Glutamatergic neuron (in vitro differentiated cells): ENCODE measurements at regions not wholly inside any gene's neighbourhood (a gene's known extent, or its start where the extent isn't known, plus 50 kb on each side); places are given as distances from the start of the nearest gene placed in this dataset.

Experiments used
- DNase-seq: peaks from one replicate; pipeline ENCODE4 v3.0.0; 2022
- H3K27ac Mint-ChIP-seq: one replicate; pipeline ENCODE4 v1.8.0; 2020; ENCODE audit warnings: mild to moderate bottlenecking, mixed read lengths, inconsistent platforms; ENCODE audit not compliant: unreplicated experiment
- H3K27me3 Mint-ChIP-seq: one replicate; pipeline ENCODE4 v1.8.0; 2020; ENCODE audit warnings: mild to moderate bottlenecking, moderate library complexity, mixed read lengths, inconsistent platforms; ENCODE audit not compliant: unreplicated experiment
- H3K36me3 Mint-ChIP-seq: one replicate; pipeline ENCODE4 v1.8.0; 2020; ENCODE audit warnings: mild to moderate bottlenecking, mixed read lengths, inconsistent platforms; ENCODE audit not compliant: unreplicated experiment
- H3K4me1 Mint-ChIP-seq: one replicate; pipeline ENCODE4 v1.8.0; 2020; ENCODE audit warnings: mild to moderate bottlenecking, low read depth, mixed read lengths, inconsistent platforms; ENCODE audit not compliant: unreplicated experiment
- H3K4me3 Mint-ChIP-seq: one replicate; pipeline ENCODE4 v1.8.0; 2020; ENCODE audit warnings: mild to moderate bottlenecking, mixed read lengths, inconsistent platforms; ENCODE audit not compliant: unreplicated experiment
- H3K9me3 Mint-ChIP-seq: one replicate; pipeline ENCODE4 v1.8.0; 2020; ENCODE audit warnings: mild to moderate bottlenecking, moderate library complexity, mixed read lengths, inconsistent platforms; ENCODE audit not compliant: unreplicated experiment
- TF ChIP-seq, protein P1 (sequence below): fragments of 200-600 bp; sonication (generic); IDR thresholded peaks from one replicate; pipeline ENCODE4 v1.5.0; 2021; ENCODE audit not compliant: partially characterized antibody, unreplicated experiment

DNA sequence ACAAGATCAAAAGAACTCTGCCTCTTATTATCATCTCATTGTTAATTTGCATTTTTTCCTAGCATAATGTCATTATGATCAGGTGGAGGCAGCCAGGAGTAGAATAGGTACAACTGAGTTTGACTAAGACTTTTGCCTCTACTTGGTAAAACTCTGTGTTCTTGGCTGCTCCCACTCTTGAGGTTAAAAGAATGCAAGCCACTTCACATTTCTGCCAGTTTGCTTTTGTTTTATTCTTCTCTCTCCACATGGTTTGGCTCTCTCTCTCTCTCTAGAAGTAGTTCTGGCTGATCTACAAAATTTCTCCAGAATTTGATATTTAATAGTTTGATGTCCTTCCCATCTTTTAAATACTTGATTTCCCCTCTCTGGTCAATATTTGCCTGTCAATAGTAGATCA lies 170.7 kb upstream of the E2F7 start:
- DNase-seq, result no peak
- Mint-ChIP-seq H3K27ac (no peak overlapping the region), H3K27me3 (no peaks in the 10 kb centered on the region), H3K36me3 (no peaks in the 10 kb centered on the region), H3K4me1 (no peaks in the 10 kb centered on the region), H3K4me3 (no peak overlapping the region), H3K9me3 (no peaks in the 10 kb centered on the region)
- TF ChIP-seq, protein P1, sequence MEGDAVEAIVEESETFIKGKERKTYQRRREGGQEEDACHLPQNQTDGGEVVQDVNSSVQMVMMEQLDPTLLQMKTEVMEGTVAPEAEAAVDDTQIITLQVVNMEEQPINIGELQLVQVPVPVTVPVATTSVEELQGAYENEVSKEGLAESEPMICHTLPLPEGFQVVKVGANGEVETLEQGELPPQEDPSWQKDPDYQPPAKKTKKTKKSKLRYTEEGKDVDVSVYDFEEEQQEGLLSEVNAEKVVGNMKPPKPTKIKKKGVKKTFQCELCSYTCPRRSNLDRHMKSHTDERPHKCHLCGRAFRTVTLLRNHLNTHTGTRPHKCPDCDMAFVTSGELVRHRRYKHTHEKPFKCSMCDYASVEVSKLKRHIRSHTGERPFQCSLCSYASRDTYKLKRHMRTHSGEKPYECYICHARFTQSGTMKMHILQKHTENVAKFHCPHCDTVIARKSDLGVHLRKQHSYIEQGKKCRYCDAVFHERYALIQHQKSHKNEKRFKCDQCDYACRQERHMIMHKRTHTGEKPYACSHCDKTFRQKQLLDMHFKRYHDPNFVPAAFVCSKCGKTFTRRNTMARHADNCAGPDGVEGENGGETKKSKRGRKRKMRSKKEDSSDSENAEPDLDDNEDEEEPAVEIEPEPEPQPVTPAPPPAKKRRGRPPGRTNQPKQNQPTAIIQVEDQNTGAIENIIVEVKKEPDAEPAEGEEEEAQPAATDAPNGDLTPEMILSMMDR, result no peak

DNA sequence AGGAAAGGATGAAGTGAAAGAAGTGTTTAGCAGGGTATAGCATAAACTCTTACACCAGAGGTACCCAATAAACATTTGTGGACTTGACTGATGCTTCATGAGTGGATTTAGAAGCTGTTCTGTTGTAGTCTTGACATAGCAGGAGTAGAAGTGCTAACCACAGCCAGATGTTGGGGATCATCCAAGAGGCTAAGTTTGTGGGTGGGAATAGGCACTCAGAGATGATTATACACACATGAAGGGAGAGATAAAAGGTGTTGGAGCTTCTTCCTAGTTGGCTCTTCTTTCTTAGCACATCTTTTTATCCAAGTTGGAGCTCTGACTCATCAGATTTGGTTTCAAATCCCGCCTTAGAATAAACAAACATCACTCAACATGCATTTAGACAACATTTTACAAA lies 166.7 kb upstream of the E2F7 start:
- TF ChIP-seq, protein P1, result no peak
- Mint-ChIP-seq H3K27me3 (no peaks in the 10 kb centered on the region), H3K36me3 (no peaks in the 10 kb centered on the region), H3K27ac (no peak overlapping the region), H3K4me1 (no peaks in the 10 kb centered on the region), H3K9me3 (no peaks in the 10 kb centered on the region), H3K4me3 (no peak overlapping the region)
- DNase-seq, result no peak

DNA sequence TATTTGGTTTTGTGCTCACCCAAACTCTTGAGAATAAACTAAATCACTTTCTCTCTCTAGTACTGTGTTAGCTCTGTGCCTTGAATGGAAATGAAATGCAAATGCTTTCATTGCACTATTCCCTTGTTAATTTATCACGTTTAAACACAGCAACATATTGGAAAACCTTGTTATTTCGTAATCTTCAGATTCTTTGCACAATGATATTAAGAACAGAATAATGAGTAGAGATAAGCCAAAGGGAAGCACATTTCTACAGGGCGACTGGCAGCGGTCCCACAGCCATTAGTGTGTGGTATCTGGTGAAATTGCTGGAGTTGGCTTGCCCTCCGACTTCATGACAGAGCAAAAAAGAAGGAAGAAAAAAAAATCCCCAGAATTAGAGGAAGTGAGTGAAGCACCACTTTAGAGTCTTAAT lies 166.1 kb upstream of the E2F7 start:
- Mint-ChIP-seq H3K27me3 (no peaks in the 10 kb centered on the region), H3K36me3 (no peaks in the 10 kb centered on the region), H3K4me1 (no peaks in the 10 kb centered on the region)

DNA sequence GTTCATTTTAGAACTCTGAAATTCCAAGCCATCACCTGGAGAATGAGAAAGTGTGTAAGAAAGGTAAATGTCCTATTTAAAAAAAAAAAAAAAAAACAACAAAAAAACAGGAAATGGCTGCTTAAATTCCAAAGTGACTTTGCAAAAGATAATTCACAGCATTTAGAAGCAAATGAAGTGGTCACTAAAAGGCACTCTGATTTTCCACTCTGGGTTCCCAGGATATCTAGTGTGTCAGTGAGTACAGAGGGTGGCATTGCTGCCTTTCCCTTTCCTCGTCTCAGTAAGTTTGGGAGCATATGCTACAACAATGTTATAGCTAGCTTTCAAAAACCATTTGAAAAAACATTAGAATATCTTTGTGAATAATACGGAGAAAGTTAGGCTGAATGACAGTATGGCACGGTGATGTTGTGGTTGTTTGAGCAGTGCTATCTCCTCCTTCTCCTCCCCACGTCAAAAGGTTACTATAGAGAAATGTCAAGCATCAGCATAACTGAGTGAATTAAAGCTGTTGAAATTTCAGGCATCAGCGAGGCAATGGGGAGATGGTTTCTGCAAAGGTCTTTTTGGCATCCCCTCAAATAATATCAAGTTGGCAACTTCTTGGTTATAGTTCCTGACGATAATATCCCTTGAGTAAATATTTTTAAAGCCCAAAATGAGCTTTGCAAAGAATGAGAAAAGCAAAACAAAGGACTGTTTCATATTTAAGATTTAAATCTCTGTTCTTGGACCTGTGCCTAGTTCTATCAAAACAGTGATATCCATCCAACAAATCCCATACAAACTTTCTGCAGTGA lies 164.5 kb upstream of the E2F7 start:
- Mint-ChIP-seq H3K4me1 (no peaks in the 10 kb centered on the region), H3K4me3 (no peak overlapping the region), H3K27ac (no peak overlapping the region), H3K9me3 (peaks cover 1% of the 10 kb centered on the region), H3K36me3 (no peaks in the 10 kb centered on the region), H3K27me3 (no peaks in the 10 kb centered on the region)
- DNase-seq, result no peak
- TF ChIP-seq, protein P1, result no peak

More for the DNA sequence above, 166.1 kb upstream of the E2F7 start:
- TF ChIP-seq, protein P1, result no peak
- no peak for DNase-seq
- Mint-ChIP-seq H3K9me3 (peaks cover 1% of the 10 kb centered on the region), H3K4me3 (no peak overlapping the region), H3K27ac (no peak overlapping the region)

DNA sequence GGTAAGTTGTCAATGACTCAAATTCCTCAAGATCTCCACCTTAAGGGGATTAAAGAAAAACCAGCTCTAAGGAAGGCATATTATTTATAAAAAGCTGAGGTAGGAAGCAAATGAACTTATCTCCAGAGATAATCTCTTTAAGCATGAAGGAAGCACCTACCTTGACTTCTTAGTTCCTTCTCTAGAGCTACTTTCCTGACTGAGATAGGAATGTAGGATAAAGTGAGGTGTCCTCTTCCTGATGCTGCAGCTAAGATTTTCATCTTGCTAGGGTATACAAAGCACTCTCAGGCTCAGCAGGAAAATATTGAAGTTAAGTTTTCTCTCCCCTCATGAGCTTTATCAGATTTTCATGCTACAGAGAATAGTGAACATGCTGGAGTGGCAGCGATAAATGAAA lies 163.0 kb upstream of the E2F7 start:
- no peaks in the 10 kb centered on the region for H3K27me3 Mint-ChIP-seq
- H3K4me1 Mint-ChIP-seq, result no peaks in the 10 kb centered on the region
- H3K36me3 Mint-ChIP-seq, result no peaks in the 10 kb centered on the region
- no peak for DNase-seq
- no peak overlapping the region for H3K4me3 Mint-ChIP-seq
- H3K9me3 Mint-ChIP-seq, result peaks cover 1% of the 10 kb centered on the region
- TF ChIP-seq, protein P1, result no peak
- H3K27ac Mint-ChIP-seq, result no peak overlapping the region
